PC-3 (cell line): ENCODE measurements at regions not wholly inside any gene's neighbourhood (a gene's known extent, or its start where the extent isn't known, plus 50 kb on each side); places are given as distances from the start of the nearest gene placed in this dataset.

ENCODE experiments used
- ATAC-seq: fragments of 200-7000 bp; cut with Tn5 transposase; 2 replicates; pipeline ENCODE4 v1.9.1; 2020; ENCODE audit warnings: mild to moderate bottlenecking, moderate library complexity
- BruUV-seq: library from RNA; stranded (reverse); fragments of 400-500 nt; replicated peaks from 2 replicates; lab custom pipeline; 2021; lab: Mats Ljungman, UMichigan
- CTCF ChIA-PET: fragments of 300-600 bp; sonication (Branson Sonifier 250); formaldehyde crosslinking; loops from one replicate; lab custom pipeline; 2022; ENCODE audit warnings: antibody characterized with exemption; lab: Charles Lee
- POLR2A ChIA-PET: fragments of 300-600 bp; sonication (Branson Sonifier 250); formaldehyde crosslinking; loops from one replicate; lab custom pipeline; 2022; ENCODE audit warnings: antibody characterized with exemption; ENCODE audit not compliant: unreplicated experiment; lab: Charles Lee
- DNase-seq: peaks from one replicate; pipeline ENCODE4 v3.0.0-alpha.2; 2015
- H2AFZ ChIP-seq: fragments of 300-600 bp; sonication (generic); 2 replicates; pipeline ENCODE4 v1.6.0; 2016; ENCODE audit warnings: antibody characterized with exemption, low read length
- H3F3A ChIP-seq: fragments of 300-600 bp; sonication (generic); one replicate; pipeline ENCODE4 v1.6.0; 2017; ENCODE audit warnings: antibody characterized with exemption, low read length, control low read depth, mild to moderate bottlenecking; ENCODE audit not compliant: unreplicated experiment
- H3K27ac ChIP-seq: fragments of 300-600 bp; sonication (generic); 2 replicates; pipeline ENCODE4 v1.5.1; 2016; ENCODE audit warnings: mild to moderate bottlenecking, low read length
- H3K27me3 ChIP-seq: fragments of 300-600 bp; sonication (generic); 2 replicates; pipeline ENCODE4 v1.6.1; 2016; ENCODE audit warnings: low read length, mixed read lengths
- H3K36me3 ChIP-seq: fragments of 300-600 bp; sonication (generic); 2 replicates; pipeline ENCODE4 v1.6.1; 2016; ENCODE audit warnings: low read depth, mixed run types, low read length, mixed read lengths
- H3K4me1 ChIP-seq: fragments of 300-600 bp; sonication (generic); 2 replicates; pipeline ENCODE4 v1.5.1; 2016; ENCODE audit warnings: low read length; ENCODE audit not compliant: insufficient read depth
- H3K4me2 ChIP-seq: fragments of 300-600 bp; sonication (generic); 2 replicates; pipeline ENCODE4 v1.6.0; 2016; ENCODE audit warnings: low read length
- H3K4me3 ChIP-seq: fragments of 300-600 bp; sonication (generic); 2 replicates; pipeline ENCODE4 v1.5.1; 2016; ENCODE audit warnings: mild to moderate bottlenecking, low read length, mixed read lengths
- H3K79me2 ChIP-seq: fragments of 300-600 bp; sonication (generic); 2 replicates; pipeline ENCODE4 v1.6.1; 2017; ENCODE audit warnings: low read length, mixed read lengths
- H3K9ac ChIP-seq: fragments of 300-600 bp; sonication (generic); 2 replicates; pipeline ENCODE4 v1.6.0; 2016; ENCODE audit warnings: mild to moderate bottlenecking, low read length
- H3K9me2 ChIP-seq: fragments of 300-600 bp; sonication (generic); replicated peaks from 2 replicates; pipeline ENCODE4 v1.6.1; 2016; ENCODE audit warnings: mixed run types, low read length, mixed read lengths
- H3K9me3 ChIP-seq: fragments of 300-600 bp; sonication (generic); 2 replicates; pipeline ENCODE4 v1.6.1; 2016; ENCODE audit warnings: low read length, mixed read lengths
- H4K20me1 ChIP-seq: fragments of 300-600 bp; sonication (generic); 2 replicates; pipeline ENCODE4 v1.6.1; 2016; ENCODE audit warnings: low read length, mixed read lengths
- CTCF ChIP-seq: fragments of 300-600 bp; sonication (generic); conservative IDR thresholded peaks from 2 replicates; pipeline ENCODE4 v1.5.1; 2017; ENCODE audit warnings: antibody characterized with exemption, low read depth, mild to moderate bottlenecking, low read length
- EZH2 ChIP-seq: fragments of 300-600 bp; sonication (generic); IDR thresholded peaks from one replicate; pipeline ENCODE4 v1.6.1; 2017; ENCODE audit warnings: antibody characterized with exemption, mild to moderate bottlenecking, low read length; ENCODE audit not compliant: unreplicated experiment
- EZH2phosphoT487 ChIP-seq: fragments of 300-600 bp; sonication (generic); IDR thresholded peaks from 2 replicates; pipeline ENCODE4 v1.6.1; 2018; ENCODE audit warnings: mild to moderate bottlenecking, antibody characterized with exemption, low read length, borderline replicate concordance
- intact Hi-C: fragments of 100-400 bp; cut with micrococcal nuclease; formaldehyde crosslinking; loops from 2 replicates; pipeline ENCODE4 v1.9.0; 2023

- Histone ChIP-seq H3F3A (no peaks in the 10 kb centered on the region), H4K20me1 (no peaks in the 10 kb centered on the region), H3K27me3 (no peaks in the 10 kb centered on the region), H3K4me1 (peaks cover 11% of the 10 kb centered on the region), H3K9me3 (no peaks in the 10 kb centered on the region), H3K4me3 (no peak overlapping the region), H2AFZ (no peak overlapping the region), H3K79me2 (no peaks in the 10 kb centered on the region), H3K36me3 (no peaks in the 10 kb centered on the region), H3K9ac (no peak overlapping the region), H3K27ac (no peak overlapping the region), H3K9me2 (no peaks in the 10 kb centered on the region), H3K4me2 (no peak overlapping the region)
- ATAC-seq (no peak), DNase-seq (no peak)
- ChIA-PET POLR2A (no interaction called here), CTCF (no interaction called here)
- intact Hi-C loops: no loop called here
- BruUV-seq: no TSS peak
- TF ChIP-seq CTCF (no peak), EZH2phosphoT487 (no peak), EZH2 (no peak)
These were observed 76.6 kb upstream of the ARID1B start for GRCh38 chr6:156700440-156701057.

GRCh38 chr6:156699935-156700334, 77.2 kb upstream of the ARID1B start:
- BruUV-seq: no TSS peak

More at GRCh38 chr6:156699935-156700334, 77.2 kb upstream of the ARID1B start:
- Histone ChIP-seq H3K9me2 (no peaks in the 10 kb centered on the region), H3K4me1 (peaks cover 11% of the 10 kb centered on the region), H3K79me2 (no peaks in the 10 kb centered on the region), H3K9me3 (no peaks in the 10 kb centered on the region), H3K36me3 (no peaks in the 10 kb centered on the region), H3K27me3 (no peaks in the 10 kb centered on the region), H3K4me3 (no peak overlapping the region), H2AFZ (no peak overlapping the region), H4K20me1 (no peaks in the 10 kb centered on the region), H3K9ac (no peak overlapping the region), H3K27ac (no peak overlapping the region), H3F3A (no peaks in the 10 kb centered on the region), H3K4me2 (no peak overlapping the region)
- intact Hi-C loops: no loop called here
- TF ChIP-seq EZH2 (no peak), EZH2phosphoT487 (no peak), CTCF (no peak)
- POLR2A ChIA-PET: no interaction called here
- CTCF ChIA-PET: no interaction called here
- DNase-seq (no peak), ATAC-seq (no peak)
